ENCODE measurements at regions not wholly inside any gene's neighbourhood (a gene's known extent, or its start where the extent isn't known, plus 50 kb on each side); places are given as distances from the start of the nearest gene placed in this dataset.
A peak's percentile ranks its signal among the peaks of the same experiment; 100 is the strongest.
"Not testable (repeated sequence)": the region's sequence is repeated elsewhere in the genome, so short reads cannot be mapped to it uniquely, and the experiment has no call there.

DNA sequence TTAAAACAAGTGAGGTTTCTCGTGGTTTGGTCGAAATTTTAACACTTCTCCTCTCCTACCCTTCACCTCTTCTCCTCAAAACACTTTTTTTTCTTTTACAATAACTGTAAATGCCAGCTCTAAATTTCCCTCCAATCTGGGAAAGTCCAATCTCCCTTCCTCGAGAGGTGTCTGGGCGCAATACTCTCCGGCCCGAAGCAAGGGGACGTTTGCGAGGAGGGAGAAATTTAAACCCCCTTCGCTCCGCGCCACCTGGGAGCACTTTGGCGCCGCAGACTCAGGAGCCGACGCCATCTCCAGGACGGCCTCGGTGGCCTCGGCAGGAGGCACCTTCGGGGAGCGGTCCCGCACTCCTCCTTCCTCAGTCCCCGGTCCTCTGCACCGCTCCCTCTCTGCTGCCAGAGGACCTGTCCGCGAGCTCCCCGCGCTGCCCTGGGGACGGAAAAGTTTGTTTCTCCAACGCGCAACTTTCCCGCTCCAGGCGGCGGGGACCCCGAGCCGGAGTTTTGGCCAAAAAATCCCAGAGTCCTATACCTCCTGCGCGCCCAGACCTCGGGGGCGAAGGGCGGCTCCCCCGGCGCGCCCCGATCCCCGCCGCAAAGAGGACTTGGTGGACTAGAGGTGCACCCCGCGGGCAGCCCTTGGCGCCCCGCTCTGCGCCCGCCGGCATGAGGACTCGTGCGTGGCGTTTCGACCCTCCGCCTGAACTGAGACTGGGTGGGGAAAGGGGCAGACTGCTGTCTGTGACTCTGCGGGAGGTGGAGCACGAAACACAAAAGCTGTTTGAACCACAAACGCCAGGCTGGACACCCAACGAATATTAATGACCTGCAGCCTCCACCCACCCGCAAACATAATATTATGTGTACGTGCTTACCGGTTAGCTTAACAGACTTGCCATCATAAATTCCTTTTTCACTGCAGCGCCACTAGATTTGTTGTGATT lies 95.2 kb upstream of the HMGA2 start:
- DNase-seq (ENCODE audit: low read depth in 2 of 2): no peak

DNA sequence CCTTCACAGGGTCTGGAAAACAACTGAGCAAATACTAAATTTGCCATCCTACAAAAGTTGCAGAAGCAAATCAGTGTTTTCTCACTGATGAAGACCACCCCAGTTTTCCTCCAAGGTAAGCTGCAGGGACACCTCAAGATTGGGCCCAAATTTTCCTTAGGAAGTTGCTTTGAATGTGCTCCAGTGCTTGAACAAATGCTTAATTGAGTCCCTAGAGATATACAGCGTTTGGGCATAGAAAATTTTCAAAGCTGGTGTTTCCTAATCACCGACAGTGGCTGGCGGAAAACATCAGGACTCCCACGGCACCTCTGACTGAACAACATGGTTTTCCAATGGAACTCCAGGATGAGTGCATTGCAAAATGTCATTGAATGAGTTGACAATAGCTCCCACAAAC lies 92.5 kb upstream of the HMGA2 start:
- no peak for DNase-seq (ENCODE audit: low read depth in 2 of 2)

DNA sequence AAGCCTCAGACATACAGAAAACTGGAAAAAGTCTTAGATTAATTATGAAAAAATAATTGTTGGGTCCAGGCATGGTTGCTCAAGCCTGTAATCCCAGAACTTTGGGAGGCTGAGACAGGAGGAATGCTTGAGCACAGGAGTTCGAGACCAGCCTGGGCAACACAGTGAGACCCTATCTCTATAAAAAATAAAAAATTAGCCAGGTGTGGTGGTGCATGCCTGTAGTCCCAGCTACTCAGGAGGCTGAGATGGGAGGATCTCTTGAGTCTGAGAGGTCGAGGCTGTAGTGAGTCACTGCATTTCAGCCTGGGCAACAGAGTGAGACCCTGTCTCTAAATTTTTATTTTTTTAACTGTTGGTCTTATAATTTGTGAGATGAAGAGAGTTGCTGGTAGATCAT lies 90.6 kb upstream of the HMGA2 start:
- not testable (repeated sequence) for DNase-seq (ENCODE audit: low read depth in 2 of 2)

DNA sequence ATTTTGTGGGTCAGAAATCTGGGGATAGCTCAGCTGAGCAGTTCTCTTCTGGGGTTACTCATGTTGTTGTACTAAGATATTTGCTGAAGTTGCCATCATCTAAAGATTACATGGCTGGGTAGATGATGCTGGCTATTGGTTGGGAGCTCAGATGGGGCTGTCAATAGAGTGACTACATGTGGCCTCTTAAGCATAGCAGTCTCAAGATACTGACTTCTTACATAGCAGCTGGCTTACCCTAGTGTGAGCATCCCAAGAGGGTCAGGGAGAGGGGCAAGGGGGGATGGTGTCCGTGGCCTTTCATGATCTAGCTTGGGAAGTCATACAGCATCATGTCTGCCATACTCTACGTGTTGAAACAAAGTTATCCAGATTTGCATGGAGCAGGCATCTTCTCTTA lies 90.1 kb upstream of the HMGA2 start:
- DNase-seq (ENCODE audit: low read depth in 2 of 2): no peak

DNA sequence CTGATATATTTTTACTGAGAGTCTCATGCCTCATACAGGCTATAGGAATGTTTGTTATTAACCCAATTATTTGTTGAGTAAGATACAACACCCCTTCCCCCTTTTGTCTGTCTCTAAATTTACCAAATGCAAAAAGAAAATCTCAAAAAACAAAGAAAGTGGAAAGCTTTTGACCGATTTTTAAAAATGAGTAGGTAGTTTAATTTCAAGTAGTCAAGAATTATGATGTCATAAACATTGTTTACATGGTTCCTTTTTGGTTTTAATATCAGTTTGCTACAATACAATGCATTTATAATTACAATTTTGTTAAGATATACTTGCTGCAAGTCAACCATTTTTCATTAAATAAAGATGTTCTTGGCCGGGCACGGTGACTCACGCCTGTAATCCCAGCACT lies 84.7 kb upstream of the HMGA2 start:
- no peak for DNase-seq (ENCODE audit: low read depth in 2 of 2)

DNA sequence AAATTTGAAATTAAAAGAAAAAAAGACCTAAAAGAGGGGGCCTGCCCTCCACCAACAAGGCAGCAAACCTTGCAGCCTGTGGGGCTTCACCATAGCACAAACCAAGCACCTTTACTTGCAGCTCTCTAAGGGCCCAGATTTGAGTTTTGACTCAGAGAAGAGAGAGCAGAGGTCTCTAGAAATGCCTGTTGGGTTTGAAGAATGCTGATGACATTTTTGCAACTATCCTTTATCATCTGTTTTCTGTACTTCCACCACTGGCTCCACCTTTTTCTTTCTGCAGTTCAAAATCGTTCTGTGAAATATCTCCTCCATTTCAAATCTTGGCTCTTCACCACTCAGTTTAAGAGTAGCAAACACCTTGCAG lies 83.8 kb upstream of the HMGA2 start:
- no peak for DNase-seq (ENCODE audit: low read depth in 2 of 2)

DNA sequence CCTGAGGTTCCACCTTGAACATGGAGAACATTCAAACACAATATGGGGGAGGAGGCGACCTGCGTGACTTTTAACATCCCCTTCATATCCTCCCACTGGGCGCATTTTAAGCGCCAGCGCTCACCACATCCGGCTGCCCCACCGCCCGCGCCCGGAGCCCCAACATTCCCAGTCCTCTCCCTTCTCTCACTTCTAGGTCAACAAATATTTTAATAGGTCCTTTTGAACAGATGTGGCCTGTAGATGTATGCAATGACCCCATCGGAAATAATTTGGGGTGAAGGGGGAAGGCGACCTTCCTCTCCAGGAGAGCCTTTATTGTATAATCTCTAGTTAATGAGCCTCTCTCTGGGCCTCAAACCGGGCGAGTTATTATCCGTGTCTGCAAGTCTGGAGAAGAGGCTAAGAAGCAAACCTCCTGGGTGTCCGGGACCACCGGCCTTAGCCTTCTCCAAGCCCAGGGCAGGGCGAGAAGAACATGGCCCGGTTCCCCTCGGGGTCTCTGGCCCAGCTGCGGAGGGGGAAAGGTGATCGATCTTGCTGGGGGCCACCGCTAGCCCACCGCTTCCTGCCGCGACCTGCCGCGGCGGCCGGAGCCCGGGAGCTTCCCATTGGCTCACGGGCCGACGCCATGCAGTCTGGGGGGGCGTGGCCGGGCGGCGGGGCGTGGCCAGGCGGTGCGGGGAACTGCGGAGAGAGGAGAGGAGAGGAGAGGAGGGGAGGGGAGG lies 83.2 kb upstream of the HMGA2 start:
- DNase-seq (ENCODE audit: low read depth in 2 of 2): peak; percentile 64 to 68

DNA sequence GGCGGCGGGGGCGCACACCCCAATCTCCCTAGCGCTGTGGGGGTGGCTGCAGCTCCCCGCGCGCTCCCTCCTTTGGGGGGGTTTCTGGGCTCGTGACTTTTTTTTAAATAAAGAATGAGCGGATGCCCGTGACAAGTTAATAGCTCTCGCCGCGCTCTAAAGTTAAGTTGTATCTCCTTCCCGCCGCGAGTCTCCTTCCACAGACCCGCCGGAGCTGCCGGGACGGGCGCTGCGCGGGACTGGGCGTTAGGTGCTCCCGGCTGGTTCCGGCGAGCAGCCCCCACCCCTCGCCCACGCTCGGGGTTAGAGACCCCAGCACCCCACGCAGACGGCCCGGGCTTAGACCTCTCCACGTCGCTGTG lies 82.6 kb upstream of the HMGA2 start:
- DNase-seq (ENCODE audit: low read depth in 2 of 2): no peak

DNA sequence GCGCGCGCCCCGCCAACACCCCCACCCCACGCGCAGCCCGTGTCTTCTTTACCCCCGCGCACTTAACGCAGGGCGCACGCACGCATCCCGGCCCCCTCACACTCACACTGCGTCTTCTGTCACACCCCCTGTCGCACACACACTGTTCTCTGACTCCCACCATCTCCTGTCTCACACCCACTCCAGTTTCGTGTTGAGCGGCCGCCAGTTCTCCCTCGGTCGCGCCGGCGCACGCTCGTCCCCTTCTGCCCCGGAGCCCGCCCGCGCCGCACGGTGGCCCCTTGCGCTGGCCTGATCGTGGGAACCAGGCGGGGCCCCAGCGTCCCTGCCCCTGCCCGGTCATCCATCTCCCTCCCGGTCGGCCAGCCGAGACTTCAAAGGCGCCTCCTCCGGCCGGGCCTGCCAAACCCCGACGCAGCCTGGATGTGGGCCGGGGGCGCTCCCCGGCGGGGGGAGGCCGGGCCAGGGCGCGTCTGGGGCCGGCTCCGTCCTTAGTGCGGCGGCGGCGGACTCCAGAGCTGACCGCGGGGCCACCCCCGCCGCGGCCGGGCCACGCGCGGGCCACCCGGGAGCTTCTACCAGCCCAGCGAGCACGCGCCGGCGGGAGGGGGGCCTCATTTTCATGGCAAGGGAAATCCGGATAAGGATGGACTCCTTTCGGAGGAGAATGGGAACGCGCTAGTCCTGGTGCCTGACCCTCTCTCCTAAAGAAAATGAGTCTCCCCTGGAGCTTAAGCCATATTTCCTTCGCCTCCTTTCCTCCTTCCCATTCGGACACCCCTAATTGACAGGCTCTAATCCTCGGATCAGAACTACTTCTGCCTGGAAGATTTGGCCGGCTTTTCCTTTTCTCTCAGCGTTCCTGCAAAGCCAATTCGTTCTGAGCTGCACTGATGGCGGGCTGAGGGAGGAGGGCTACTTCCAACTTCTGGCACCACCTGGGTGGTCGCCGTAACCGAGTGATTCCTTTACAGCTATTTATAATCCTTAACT lies 82.0 kb upstream of the HMGA2 start:
- DNase-seq (ENCODE audit: low read depth in 2 of 2): no peak

DNA sequence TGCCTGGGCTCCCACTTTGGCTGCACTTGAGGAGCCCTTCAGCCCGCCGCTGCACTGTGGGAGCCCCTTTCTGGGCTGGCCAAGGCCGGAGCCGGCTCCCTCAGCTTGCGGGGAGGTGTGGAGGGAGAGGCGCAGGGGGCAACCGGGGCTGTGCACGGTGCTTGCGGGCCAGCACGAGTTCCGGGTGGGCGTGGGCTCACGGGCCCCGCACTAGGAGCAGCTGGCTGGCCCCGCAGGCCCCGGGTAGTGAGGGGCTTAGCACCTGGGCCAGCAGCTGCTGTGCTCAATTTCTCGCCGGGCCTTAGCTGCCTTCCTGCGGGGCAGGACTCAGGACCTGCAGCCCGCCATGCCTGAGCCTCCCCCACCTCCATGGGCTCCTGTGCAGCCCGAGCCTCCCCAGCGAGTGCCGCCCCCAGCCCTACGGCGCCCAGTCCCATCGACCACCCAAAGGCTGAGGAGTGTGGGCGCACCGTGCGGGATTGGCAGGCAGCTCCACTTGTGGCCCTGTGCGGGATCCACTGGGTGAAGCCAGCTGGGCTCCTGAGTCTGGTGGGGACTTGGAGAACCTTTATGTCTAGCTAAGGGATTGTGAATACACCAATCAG lies 79.9 kb upstream of the HMGA2 start:
- DNase-seq (ENCODE audit: low read depth in 2 of 2): not testable (repeated sequence)

DNA sequence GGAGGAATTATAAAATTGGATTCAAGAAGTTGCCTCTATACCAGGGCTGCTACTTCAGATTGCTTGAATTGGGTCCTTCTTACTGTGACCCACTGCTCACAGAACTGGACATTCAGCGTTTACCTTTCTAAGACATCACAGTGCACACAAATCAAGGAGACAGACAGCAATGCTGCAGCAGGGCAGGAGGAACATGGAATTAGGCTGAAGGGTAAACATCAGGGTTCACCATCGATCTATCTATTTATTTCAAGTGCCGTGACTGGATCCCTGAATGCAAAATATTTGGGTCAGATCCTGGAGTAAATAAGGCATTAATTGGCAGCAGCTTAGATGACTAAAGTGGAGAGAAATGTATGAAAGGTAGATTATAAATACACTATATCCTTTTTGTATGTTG lies 76.9 kb upstream of the HMGA2 start:
- DNase-seq (ENCODE audit: low read depth in 2 of 2): no peak

DNA sequence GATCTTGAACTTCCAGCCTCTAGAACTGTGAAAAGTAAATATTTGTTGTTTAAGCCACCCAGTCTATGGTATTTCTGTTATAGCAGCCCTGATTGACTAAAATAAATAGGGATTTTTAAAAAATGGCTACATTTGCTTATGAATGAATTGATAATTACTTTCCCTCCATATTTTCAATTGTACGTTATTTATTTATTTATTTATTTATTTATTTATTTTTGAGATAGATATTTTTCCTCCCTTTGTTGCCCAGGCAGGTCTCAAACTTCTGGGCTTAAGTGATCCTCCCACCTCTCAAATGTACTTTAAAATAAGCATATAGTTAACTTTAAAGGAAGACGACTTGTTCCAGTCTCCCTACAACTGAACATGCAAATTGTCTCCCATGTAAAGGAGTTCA lies 76.0 kb upstream of the HMGA2 start:
- DNase-seq (ENCODE audit: low read depth in 2 of 2): no peak

DNA sequence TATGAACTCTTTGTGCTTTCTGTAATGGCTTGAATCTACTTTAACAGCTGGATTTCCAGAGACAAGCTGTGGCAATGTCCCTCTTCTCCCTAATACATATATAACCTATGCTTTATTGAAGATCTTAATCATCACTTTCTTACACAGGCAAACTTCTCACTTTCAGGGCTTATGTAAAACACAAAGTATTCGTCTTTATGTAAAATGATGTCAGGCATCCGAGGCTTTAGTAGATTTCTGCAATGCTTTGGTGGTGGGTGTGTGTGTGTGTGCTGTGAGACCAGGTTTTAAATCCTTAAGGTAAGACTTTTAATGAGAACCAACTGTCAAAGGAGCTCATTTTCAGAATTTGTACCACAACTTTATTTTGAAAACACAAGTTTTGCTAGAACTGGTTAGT lies 70.0 kb upstream of the HMGA2 start:
- no peak for DNase-seq (ENCODE audit: low read depth in 2 of 2)

DNA sequence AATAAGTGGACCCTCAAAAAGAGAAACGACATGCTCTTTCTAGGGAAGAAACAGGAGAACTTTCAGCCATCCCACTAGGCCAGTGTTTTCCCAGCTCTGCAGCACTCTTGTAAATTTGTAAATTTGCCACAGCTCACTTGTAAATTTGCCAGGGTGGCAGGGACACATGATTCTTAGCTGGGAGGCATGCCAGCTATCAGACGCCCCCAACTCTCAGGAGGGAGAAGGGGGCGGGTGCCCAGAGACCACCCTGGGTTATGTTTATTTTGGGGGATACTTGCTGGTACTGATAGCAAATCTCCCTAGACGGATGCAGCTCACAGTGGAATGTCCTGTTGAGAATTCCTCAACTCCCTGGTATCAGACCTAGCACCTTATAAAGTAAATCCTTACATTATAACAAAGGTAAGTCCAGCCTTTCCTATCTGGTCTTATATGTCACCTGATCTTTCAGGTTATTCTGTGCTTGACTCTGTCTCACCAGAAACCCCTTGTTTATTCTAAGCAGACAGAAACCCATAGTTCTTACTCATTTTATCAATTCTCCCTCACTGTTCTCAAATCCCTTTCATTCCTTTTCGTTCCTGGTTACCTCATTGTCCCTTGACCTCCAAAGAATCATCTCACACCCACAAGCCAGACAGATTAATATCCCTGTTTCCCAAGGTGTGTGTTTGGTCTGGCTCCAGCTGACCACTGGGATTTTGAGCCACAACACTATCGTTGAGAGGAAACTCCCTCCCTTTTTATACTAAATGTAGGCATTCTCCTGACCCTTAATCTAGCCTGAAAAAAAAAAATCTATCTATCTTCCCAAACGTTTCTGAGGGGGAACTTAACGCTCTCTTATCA lies 69.3 kb upstream of the HMGA2 start:
- DNase-seq (ENCODE audit: low read depth in 2 of 2): no peak

DNA sequence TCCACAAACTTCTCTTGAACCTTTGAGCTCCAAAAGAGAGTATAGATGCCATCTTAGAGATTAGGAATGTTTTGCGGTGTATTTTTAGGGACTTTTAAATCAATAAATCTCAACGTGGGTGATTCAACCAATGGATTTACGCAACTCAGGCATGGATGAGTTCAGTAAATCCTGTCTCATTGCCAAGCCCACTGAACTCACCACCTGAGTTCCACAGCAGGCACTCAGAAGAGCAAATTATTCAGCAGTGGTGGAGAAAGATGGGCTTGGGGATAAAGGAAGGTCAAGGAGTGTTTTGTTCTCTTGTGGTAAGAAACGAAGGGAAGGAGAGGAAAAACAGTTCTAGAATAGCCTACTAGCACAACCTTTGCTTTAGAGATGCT lies 68.7 kb upstream of the HMGA2 start:
- no peak for DNase-seq (ENCODE audit: low read depth in 2 of 2)

DNA sequence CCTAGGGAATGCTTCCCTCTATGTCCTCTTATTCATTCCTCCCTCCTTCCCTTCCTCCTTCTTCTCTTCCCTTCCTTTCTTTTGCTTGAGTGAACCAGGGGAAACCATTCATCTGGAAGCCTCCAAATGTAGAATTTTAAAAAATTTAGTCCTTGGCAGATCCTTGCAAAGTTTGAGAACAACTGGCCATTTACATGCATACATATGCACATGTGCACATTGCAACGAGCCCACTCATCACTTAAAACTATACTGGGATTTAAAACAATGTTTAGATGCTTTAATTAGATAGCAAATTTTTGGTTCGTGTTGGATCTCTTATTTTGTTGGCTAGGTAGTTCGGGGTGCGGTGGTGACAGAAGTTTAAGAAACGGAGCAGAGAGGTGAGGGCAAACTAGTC lies 68.0 kb upstream of the HMGA2 start:
- no peak for DNase-seq (ENCODE audit: low read depth in 2 of 2)

DNA sequence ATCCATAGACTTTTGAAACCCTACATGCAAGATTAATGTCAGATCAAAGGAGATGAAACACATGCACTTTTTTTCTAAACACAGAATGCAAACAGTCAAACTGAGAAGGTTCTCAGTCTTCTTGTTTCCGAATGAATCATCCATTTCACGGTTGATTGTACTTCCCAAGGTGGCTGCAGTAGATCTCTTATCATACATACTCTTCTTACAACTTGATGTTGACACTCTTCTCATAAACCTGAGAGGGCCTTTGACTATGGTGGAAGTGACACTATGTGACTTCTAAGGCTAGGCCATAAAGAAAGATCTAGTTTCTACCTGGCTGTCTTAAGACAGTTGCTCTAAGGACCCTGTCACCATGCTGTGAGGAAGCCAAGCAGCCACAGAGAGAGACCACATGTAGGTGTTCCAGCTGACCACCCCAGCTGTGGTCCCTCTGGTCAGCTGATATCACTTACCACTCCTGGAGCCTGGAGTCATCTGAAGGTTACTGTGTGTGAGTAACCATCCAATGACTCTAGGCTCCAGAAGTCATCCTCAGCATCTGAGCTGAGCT lies 67.2 kb upstream of the HMGA2 start:
- no peak for DNase-seq (ENCODE audit: low read depth in 2 of 2)

DNA sequence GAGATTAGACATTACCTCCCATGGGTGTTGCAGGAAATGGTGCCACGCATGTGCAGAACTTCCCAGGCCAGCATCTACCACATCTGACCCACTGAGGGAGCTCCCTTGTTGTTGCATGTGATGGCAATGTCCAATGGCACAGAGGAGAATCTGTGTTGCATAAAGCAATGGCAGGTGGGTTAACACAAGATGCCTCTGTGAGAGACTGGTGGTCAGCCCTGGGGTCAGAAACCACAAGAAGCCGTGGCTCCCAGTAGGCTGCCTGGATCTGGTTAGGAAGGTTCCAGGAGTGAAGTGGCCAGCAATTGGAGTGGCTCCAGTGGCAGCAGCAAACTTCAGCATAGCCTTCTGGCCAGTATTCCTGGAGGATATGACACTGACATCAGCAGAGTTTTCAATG lies 65.9 kb upstream of the HMGA2 start:
- no peak for DNase-seq (ENCODE audit: low read depth in 2 of 2)

DNA sequence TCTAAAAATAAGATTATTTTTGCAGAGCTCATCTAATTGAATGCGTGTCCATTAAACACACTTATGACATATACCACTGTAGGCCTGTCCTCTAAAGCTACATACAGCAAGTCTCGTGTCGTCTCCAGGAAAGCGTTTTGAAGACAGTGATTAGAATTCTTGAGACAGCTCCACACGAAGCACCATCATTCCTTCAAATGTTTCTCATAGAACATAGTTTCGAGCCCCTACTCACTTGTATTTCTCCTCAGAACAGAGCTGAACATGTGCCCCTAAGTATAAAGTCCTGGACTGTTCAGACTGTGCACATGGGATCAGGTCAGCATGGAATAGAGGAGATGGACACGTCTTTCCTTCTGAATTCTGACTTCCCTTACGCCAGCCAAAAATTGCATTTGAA lies 64.5 kb upstream of the HMGA2 start:
- no peak for DNase-seq (ENCODE audit: low read depth in 2 of 2)

DNA sequence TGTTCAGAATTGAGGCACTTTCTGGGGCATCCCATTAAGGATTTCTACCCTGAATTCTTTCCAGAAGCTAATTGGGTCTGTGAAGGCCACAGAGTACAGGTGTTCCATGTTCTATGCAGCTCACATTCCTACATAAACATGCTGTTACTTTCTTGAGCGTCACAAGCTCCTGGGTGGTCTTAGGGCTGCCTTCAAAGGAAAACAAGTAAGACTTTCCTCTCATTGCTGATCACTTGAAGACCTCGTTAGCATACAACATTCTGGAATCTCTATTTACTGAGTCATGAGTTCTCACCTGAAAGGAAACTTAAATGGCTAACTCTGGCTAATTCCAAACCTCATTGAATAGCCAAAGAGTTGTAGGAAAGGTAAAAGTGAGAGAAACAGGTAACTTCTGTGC lies 63.0 kb upstream of the HMGA2 start:
- no peak for DNase-seq (ENCODE audit: low read depth in 2 of 2)

DNA sequence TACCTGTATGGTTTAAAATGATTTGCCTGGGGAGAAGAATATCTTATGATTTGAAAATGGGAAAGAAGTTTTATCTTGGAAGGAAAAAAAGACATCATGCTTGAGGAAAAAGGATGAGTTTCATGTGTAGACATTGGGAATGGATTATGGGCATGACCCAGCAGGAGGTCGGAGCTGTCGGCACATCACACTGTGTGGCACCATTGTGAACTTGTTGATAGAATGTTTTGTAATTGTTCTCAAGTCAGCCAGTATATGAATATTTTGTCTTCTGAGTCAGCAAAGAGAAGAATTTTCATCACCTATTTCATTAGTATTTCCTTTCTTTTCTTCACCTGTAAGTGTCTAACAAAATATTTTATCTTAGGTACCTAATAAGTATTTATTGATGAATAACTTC lies 60.0 kb upstream of the HMGA2 start:
- DNase-seq (ENCODE audit: low read depth in 2 of 2): no peak

All from fibroblast of skin of left biceps (primary cell).